GM12892 (cell line): ENCODE measurements at regions not wholly inside any gene's neighbourhood (a gene's known extent, or its start where the extent isn't known, plus 50 kb on each side); places are given as distances from the start of the nearest gene placed in this dataset.

Experiments used
- POLR2A ChIP-seq: IDR thresholded peaks from 2 replicates; pipeline ENCODE4 v1.6.1; 2011; ENCODE audit warnings: low read depth, low read length, control low read depth
- POLR2AphosphoS5 ChIP-seq: IDR thresholded peaks from 2 replicates; pipeline ENCODE4 v1.6.1; 2011; ENCODE audit warnings: low read depth, low read length, control low read depth
- TAF1 ChIP-seq: IDR thresholded peaks from 2 replicates; pipeline ENCODE4 v1.6.1; 2011; ENCODE audit warnings: low read depth, mild to moderate bottlenecking, control low read depth, low read length, borderline replicate concordance

DNA sequence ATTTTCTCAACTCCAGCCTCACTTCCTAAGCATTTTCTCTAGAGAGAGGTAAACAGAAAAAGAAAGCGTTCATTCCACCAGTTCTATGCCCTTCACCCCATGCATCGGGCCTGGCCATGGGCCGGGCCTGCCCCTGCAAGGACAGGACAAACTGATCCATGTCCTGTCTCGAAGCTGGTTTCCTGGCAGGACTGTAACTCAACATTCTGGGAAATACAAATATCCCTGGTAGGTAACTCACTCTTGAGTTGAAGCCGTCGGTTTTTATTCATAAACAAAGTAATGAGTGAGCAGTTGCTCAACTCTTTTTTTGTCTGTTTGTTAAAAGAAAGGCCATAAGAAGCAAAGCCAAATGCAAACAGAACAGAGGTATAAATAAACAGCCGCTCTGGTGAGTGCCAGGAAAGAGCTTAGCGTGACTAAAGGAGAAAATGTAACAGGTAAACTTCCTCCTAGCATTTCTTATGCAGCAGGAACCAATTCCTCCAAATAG, 64.4 kb upstream of the DNAH5 start:
- TF ChIP-seq POLR2A (no peak), TAF1 (no peak), POLR2AphosphoS5 (no peak)
